ENCODE measurements at regions not wholly inside any gene's neighbourhood (a gene's known extent, or its start where the extent isn't known, plus 50 kb on each side); places are given as distances from the start of the nearest gene placed in this dataset.

DNA sequence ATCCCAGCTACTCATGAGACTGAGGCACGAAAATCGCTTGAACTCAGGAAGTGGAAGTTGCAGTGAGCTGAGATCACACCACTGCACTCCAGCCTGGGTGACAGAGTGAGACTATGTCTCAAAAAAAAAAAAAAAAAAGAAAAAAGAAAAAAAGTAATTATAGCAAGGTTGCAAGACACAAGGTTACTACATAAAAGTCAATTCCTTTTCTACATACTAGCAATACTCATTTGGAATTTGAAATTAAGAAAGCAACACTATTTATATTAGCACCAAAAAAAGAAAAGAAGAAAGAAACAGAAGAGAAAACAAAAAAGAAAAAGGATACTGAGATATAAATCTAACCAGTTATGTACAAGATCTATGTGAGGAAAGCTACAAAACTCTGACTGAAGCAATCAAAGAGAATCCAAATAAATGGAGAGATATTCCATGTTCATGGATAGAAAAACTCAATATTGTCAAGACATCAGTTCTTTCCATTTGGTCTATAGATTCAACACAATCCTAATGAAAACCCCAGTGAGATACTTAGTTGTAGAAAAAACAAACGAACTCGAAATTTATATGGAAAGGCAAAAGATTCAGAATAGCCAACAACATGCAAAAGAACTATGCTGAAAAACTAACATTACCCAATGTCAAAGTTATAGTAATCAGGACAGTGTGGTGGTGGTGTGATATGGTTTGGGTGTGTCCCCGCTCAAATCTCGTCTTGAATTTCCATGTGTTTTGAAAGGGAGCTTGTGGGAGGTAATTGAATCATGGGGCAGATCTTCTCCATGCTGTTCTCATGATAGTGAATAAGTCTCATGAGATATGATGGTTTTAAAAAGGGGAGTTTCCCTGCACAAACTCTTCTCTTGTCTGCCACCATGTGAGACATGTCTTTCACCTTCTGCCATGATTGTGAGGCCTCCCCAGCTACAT, 73.3 kb downstream of the GPX5 start:
- no peak overlapping the region for H3K27ac ChIP-seq
- H3K4me1 ChIP-seq = no peaks in the 10 kb centered on the region
- H3K27me3 ChIP-seq = no peaks in the 10 kb centered on the region
- DNase-seq = no peak
- H3K36me3 ChIP-seq = no peaks in the 10 kb centered on the region
- no peak for TF ChIP-seq POLR2A (IDR thresholded peaks at IDR 0.05)
- TF ChIP-seq, protein P1, sequence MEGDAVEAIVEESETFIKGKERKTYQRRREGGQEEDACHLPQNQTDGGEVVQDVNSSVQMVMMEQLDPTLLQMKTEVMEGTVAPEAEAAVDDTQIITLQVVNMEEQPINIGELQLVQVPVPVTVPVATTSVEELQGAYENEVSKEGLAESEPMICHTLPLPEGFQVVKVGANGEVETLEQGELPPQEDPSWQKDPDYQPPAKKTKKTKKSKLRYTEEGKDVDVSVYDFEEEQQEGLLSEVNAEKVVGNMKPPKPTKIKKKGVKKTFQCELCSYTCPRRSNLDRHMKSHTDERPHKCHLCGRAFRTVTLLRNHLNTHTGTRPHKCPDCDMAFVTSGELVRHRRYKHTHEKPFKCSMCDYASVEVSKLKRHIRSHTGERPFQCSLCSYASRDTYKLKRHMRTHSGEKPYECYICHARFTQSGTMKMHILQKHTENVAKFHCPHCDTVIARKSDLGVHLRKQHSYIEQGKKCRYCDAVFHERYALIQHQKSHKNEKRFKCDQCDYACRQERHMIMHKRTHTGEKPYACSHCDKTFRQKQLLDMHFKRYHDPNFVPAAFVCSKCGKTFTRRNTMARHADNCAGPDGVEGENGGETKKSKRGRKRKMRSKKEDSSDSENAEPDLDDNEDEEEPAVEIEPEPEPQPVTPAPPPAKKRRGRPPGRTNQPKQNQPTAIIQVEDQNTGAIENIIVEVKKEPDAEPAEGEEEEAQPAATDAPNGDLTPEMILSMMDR (IDR thresholded peaks at IDR 0.05 in 4 of 5, conservative IDR thresholded peaks at IDR 0.05 in 1 of 5) = no peak
- no peak overlapping the region for H3K4me3 ChIP-seq
- no peaks in the 10 kb centered on the region for H3K9me3 ChIP-seq
- ATAC-seq = no peak
- in situ Hi-C loops (cut with MboI; ENCODE audit: low sequenced_read_pairs in 4 of 4) = no loop called here
- intact Hi-C loops (cut with DNase I; ENCODE audit: low total_unique reads) = no loop called here

- intact Hi-C loops (cut with DNase I; ENCODE audit: low total_unique reads) (no loop called here), in situ Hi-C loops (cut with MboI; ENCODE audit: low sequenced_read_pairs in 4 of 4) (no loop called here)
- no peak overlapping the region for H3K4me3 ChIP-seq
- no peak for TF ChIP-seq POLR2A (IDR thresholded peaks at IDR 0.05)
- TF ChIP-seq, protein P1 (IDR thresholded peaks at IDR 0.05 in 4 of 5, conservative IDR thresholded peaks at IDR 0.05 in 1 of 5) = no peak
- H3K9me3 ChIP-seq = no peaks in the 10 kb centered on the region
- ATAC-seq (no peak), DNase-seq (no peak)
- no peaks in the 10 kb centered on the region for H3K4me1 ChIP-seq
- H3K27me3 ChIP-seq = no peaks in the 10 kb centered on the region
- no peaks in the 10 kb centered on the region for H3K36me3 ChIP-seq
- H3K27ac ChIP-seq = no peak overlapping the region
Observed at GRCh38 chr6:28600245-28600644, 74.6 kb downstream of the GPX5 start.

DNA sequence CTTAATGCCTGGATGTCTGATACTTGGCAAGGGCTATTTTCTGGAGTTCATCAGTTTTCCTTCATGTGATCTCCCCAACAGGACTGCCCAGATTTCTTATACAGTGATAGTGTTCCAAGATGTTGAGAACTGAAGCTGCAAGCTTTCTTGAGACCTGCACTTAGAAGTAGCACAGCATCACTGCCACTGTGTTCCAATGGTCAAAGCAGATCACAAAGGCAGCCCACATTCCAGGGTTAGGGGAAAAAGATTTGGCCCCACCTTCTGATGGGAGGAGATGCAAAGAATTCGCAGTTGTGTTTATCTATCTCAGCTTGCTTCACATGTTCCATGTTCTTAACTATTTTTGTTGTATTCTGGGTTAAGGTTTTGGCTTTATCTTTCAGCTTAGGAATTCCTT, 78.2 kb downstream of the GPX5 start:
- H3K9me3 ChIP-seq = no peaks in the 10 kb centered on the region
- intact Hi-C loops (cut with DNase I; ENCODE audit: low total_unique reads) = no loop called here
- no peak for ATAC-seq
- H3K36me3 ChIP-seq = no peaks in the 10 kb centered on the region
- TF ChIP-seq POLR2A (IDR thresholded peaks at IDR 0.05) = no peak
- TF ChIP-seq, protein P1 (IDR thresholded peaks at IDR 0.05 in 4 of 5, conservative IDR thresholded peaks at IDR 0.05 in 1 of 5) = no peak
- DNase-seq = no peak
- no peak overlapping the region for H3K27ac ChIP-seq
- H3K4me3 ChIP-seq = no peak overlapping the region
- H3K4me1 ChIP-seq = no peaks in the 10 kb centered on the region
- H3K27me3 ChIP-seq = peaks cover 0 to 10% (median 0%) of the 10 kb centered on the region in 3 donors
- in situ Hi-C loops (cut with MboI; ENCODE audit: low sequenced_read_pairs in 4 of 4) = no loop called here

DNA sequence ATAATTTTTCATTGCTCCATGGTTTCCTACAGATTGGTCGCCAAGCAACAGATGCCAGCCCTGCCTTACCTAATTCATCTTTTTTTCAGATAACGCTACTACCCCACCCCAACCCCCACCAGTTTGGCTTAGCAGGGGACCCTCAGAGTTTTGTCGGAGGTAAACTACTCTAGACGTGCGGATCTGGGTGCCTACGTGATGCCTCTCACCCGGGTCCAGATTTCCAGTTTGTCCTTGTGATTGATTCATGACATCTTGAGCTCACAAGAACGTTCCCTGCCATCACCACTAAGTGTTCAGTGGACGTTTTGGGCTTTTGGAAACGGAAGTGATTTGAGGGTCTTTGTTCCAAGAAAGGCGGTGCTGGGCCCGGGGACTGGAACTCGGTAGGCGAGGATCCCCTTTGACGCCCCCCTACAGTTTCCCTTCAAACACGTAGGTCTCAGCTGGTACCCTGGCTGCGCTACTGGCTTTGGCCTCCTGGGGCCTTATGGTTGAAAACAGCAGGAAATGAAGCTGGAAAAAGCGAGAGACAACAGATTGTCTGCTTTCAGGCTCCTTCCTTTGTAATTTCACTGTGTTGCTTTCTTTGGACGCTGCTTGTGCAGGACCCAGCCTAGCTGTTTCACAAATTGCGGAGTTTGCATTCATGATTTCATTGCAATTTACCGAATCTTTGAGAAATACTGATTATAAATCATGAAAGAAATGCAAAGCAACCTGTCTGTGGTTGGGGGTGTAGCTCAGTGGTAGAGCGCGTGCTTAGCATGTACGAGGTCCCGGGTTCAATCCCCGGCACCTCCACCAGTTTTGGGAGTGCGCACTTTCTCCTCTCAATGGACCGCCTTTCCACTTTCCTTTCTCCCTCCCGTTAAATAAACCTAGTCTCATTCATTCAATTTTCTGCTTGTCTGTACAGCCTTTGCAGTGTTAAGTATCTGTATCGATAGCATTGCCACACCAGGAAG, 81.0 kb downstream of the GPX5 start:
- ATAC-seq (no peak), DNase-seq (no peak)
- in situ Hi-C loops (cut with MboI; ENCODE audit: low sequenced_read_pairs in 4 of 4) = no loop called here
- Histone ChIP-seq H3K27me3 (peaks cover 0 to 10% (median 0%) of the 10 kb centered on the region in 3 donors), H3K4me3 (no peak overlapping the region), H3K27ac (no peak overlapping the region), H3K4me1 (no peaks in the 10 kb centered on the region), H3K36me3 (no peaks in the 10 kb centered on the region), H3K9me3 (no peaks in the 10 kb centered on the region)
- intact Hi-C loops (cut with DNase I; ENCODE audit: low total_unique reads) = no loop called here
- TF ChIP-seq POLR2A (IDR thresholded peaks at IDR 0.05) = no peak
- TF ChIP-seq, protein P1 (IDR thresholded peaks at IDR 0.05 in 4 of 5, conservative IDR thresholded peaks at IDR 0.05 in 1 of 5) = no peak
